Calu3 (cell line): ENCODE measurements at regions not wholly inside any gene's neighbourhood (a gene's known extent, or its start where the extent isn't known, plus 50 kb on each side); places are given as distances from the start of the nearest gene placed in this dataset.

Experiments
- BruUV-seq: library from RNA; stranded (reverse); fragments of 400-500 nt; replicated peaks from 2 replicates; lab custom pipeline; 2021; lab: Mats Ljungman, UMichigan
- CTCF ChIA-PET: fragments of 300-600 bp; sonication (Branson Sonifier 250); formaldehyde crosslinking; loops from one replicate; lab custom pipeline; 2022; ENCODE audit warnings: antibody characterized with exemption; lab: Charles Lee
- DNase-seq: peaks from one replicate; pipeline ENCODE4 v3.0.0; 2022
- H3K27ac Mint-ChIP-seq: one replicate; pipeline ENCODE4 v1.8.0; 2022; ENCODE audit warnings: mixed read lengths; ENCODE audit not compliant: unreplicated experiment
- H3K27me3 Mint-ChIP-seq: one replicate; pipeline ENCODE4 v1.8.0; 2022; ENCODE audit warnings: mixed read lengths; ENCODE audit not compliant: unreplicated experiment
- H3K36me3 Mint-ChIP-seq: one replicate; pipeline ENCODE4 v1.8.0; 2022; ENCODE audit warnings: mild to moderate bottlenecking, moderate library complexity, mixed read lengths; ENCODE audit not compliant: insufficient read depth, unreplicated experiment
- H3K4me1 Mint-ChIP-seq: one replicate; pipeline ENCODE4 v1.8.0; 2022; ENCODE audit warnings: mild to moderate bottlenecking, low read depth, mixed read lengths; ENCODE audit not compliant: unreplicated experiment
- H3K4me3 Mint-ChIP-seq: one replicate; pipeline ENCODE4 v1.8.0; 2022; ENCODE audit warnings: mild to moderate bottlenecking, low read depth, moderate library complexity, mixed read lengths; ENCODE audit not compliant: unreplicated experiment
- H3K9me3 Mint-ChIP-seq: one replicate; pipeline ENCODE4 v1.8.0; 2022; ENCODE audit warnings: low read depth, mixed read lengths; ENCODE audit not compliant: unreplicated experiment
- CTCF ChIP-seq: fragments of 200-600 bp; IDR thresholded peaks from one replicate; pipeline ENCODE4 v1.8.0; 2022; ENCODE audit warnings: antibody characterized with exemption; ENCODE audit not compliant: unreplicated experiment
- intact Hi-C: fragments of 100-400 bp; cut with micrococcal nuclease; formaldehyde crosslinking; loops from one replicate; pipeline ENCODE4 v1.10.0; 2022; ENCODE audit not compliant: unreplicated experiment

GRCh38 chr6:74631564-74631963, 574.3 kb downstream of the COL12A1 start:
- no TSS peak for BruUV-seq
- DNase-seq = no peak
- no peak for TF ChIP-seq CTCF
- intact Hi-C loops = no loop called here
- Mint-ChIP-seq H3K27me3 (no peaks in the 10 kb centered on the region), H3K27ac (no peak overlapping the region), H3K9me3 (peaks cover 5% of the 10 kb centered on the region), H3K4me3 (no peak overlapping the region), H3K4me1 (peaks cover 8% of the 10 kb centered on the region), H3K36me3 (no peaks in the 10 kb centered on the region)
- CTCF ChIA-PET = no interaction called here

GRCh38 chr6:74626288-74626687, 579.6 kb downstream of the COL12A1 start:
- BruUV-seq = no TSS peak
- H3K4me3 Mint-ChIP-seq = no peak overlapping the region

GRCh38 chr6:74623027-74623426, 582.8 kb downstream of the COL12A1 start:
- Mint-ChIP-seq H3K4me1 (peaks cover 8% of the 10 kb centered on the region), H3K36me3 (no peaks in the 10 kb centered on the region), H3K27ac (no peak overlapping the region), H3K27me3 (no peaks in the 10 kb centered on the region), H3K9me3 (peaks cover 3% of the 10 kb centered on the region), H3K4me3 (no peak overlapping the region)
- no peak for DNase-seq
- TF ChIP-seq CTCF = no peak
- intact Hi-C loops = no loop called here
- CTCF ChIA-PET = no interaction called here
- no TSS peak for BruUV-seq

More at GRCh38 chr6:74626288-74626687, 579.6 kb downstream of the COL12A1 start:
- H3K4me1 Mint-ChIP-seq = peaks cover 8% of the 10 kb centered on the region
- CTCF ChIA-PET = no interaction called here
- no peak overlapping the region for H3K27ac Mint-ChIP-seq
- H3K9me3 Mint-ChIP-seq = peaks cover 5% of the 10 kb centered on the region
- DNase-seq = no peak
- intact Hi-C loops = no loop called here
- H3K36me3 Mint-ChIP-seq = no peaks in the 10 kb centered on the region
- H3K27me3 Mint-ChIP-seq = no peaks in the 10 kb centered on the region
- no peak for TF ChIP-seq CTCF

GRCh38 chr6:74611220-74611619, 594.6 kb downstream of the COL12A1 start:
- DNase-seq = no peak
- Mint-ChIP-seq H3K9me3 (no peaks in the 10 kb centered on the region), H3K4me1 (peaks cover 16% of the 10 kb centered on the region), H3K27ac (no peak overlapping the region), H3K36me3 (no peaks in the 10 kb centered on the region), H3K27me3 (no peaks in the 10 kb centered on the region), H3K4me3 (no peak overlapping the region)
- CTCF ChIA-PET = no interaction called here
- TF ChIP-seq CTCF = no peak
- no TSS peak for BruUV-seq
- intact Hi-C loops = no loop called here
